Astrocyte (in vitro differentiated cells and primary cell): ENCODE measurements at regions not wholly inside any gene's neighbourhood (a gene's known extent, or its start where the extent isn't known, plus 50 kb on each side); places are given as distances from the start of the nearest gene placed in this dataset.

Experiments used
- CTCF ChIP-seq: IDR thresholded peaks from 2 replicates; pipeline ENCODE4 v1.5.1; 2011; ENCODE audit warnings: low read depth, mild to moderate bottlenecking, inconsistent platforms, low read length, moderate library complexity; ENCODE audit not compliant: insufficient read depth
- EZH2 ChIP-seq: IDR thresholded peaks from 2 replicates; pipeline ENCODE4 v1.6.1; 2012; ENCODE audit warnings: mild to moderate bottlenecking, low read length, inconsistent platforms; ENCODE audit not compliant: insufficient read depth

DNA sequence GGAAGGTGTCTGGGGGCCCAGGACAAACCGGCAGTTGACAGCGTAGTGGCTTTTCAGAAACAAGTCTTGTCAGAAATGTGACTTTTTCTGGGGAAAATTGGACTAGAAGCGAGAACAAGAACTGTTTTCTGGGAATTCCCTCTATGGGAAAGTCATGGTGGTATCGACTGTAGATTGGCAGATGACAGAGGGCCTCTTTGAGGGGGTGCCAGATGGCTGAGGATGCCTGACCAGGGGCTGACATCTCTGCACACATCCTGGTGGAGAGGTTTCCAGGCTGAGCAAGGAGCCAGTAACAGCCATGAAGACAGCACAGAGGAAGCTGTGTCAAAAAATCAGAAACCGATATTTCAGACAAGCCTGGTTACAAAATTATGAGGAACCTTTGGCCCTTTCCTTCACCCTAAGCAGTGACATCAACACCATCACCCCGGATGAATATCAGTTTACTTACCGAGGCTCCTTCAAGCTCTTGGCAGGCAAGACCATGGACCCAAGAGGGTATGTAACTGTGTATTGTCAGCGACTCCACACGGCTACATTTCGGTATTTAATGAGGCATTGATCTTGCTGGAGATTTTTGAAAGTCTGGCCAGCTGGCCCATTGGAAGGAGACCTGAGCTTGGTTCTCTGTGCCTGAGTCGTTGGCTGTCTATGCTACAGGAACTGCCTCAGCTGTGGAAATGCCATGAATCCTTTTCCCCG is 1525.3 kb upstream of the TMEM132C start:
- TF ChIP-seq CTCF = no peak
- TF ChIP-seq EZH2 = no peak
